NCI-H187 treated with DMSO at 0.1 percent for 48 hours (cell line): ENCODE measurements at regions not wholly inside any gene's neighbourhood (a gene's known extent, or its start where the extent isn't known, plus 50 kb on each side); places are given as distances from the start of the nearest gene placed in this dataset.
"Not testable (repeated sequence)": the region's sequence is repeated elsewhere in the genome, so short reads cannot be mapped to it uniquely, and the experiment has no call there.

Experiments
- DNase-seq: peaks from one replicate; lab custom pipeline; 2025; lab: John Stamatoyannopoulos, UW

DNA sequence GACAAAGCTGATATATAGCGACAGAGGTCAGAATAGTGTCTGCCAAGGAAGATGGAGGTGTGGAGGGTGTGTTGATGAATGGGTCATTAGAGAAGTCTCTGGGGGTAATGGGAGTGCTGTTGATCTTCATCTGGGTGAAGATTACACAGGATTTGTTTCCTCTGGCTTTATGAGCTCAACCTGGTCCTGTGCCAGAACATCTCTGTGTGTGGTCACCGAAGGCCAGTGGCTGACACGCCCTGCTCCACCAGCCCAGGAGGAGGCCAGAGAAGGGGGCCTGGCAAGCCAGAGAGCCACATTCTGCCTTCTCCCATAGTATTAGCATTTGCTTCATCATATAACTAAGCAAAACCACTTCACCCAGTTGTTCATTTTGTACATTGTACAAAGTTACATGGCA is 121.1 kb downstream of the ZNF621 start:
- DNase-seq = no peak

DNA sequence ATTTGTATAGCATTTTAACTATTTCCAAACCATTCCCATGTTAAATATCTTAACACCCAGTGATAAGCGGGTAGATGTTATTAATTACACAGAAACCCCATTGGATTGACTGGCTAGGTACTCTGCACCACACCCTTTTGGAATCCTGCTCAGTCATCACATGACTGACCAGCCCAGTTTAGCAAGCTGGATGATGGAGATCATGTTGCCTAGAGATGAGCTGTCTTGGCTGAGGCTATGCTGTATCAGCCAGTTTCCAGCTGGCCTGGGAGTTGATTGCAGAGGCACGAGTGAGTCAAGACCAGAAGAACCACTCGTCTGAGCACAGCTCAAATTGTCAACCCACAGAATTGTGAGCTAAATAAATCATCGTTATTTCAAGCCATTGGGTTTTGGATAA is 124.6 kb downstream of the ZNF621 start:
- DNase-seq = no peak

DNA sequence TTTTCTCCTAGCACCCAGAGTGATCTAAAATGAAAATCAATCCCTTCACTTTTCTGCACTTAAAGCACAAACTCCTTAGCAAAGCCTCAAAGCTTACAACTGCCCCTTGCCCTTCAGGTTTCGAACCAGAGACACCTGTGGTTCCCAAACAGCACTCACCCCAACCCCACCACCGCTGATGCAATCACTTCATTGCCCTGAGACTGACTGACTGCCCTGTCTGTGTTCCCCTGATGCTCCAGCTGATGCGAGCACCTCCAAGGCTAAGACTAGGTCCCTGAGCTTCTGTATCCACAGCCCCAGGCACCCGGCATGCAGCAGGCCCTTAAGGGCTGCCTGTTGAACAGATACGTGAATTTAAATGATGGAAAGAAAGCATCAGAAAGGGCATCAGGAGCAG is 127.3 kb downstream of the ZNF621 start:
- DNase-seq = no peak

DNA sequence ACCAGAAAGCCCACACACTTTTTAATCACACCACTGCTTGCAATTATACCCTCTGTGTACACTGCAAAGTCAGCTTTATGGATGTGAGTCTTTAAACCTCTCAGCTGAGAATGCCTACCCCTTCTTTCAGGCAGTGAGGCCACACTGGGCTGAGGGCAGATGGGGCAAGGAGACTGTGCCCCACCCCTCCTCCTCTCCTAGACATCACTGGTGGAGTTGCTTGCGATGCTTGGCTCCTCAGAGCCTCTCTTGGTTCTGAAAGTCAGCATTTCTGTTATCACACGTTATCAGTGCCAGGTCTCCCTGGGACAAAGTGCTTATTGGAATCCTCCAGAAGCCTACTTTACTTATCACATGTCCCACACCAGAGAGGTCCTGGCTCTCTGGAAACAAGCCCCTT is 128.2 kb downstream of the ZNF621 start:
- no peak for DNase-seq

DNA sequence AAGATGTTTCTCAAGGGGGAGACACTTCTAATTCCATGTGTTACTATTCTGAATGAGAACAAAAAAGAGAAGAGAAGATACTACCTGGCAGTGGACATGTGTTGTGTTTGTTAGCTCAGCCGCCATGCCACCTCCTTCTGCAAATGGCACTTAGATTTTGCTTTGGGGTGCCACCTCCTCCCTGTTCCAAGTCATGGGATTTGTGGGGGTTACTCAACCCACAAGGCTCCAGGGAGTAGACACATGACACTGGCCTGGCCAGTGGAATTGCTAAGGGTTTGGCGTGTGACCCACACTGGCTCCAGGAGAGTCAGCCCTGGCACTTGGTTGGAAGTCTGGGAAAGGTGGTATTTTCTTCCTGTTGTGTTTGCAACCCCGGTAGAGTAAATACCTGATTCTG is 129.1 kb downstream of the ZNF621 start:
- DNase-seq = no peak

DNA sequence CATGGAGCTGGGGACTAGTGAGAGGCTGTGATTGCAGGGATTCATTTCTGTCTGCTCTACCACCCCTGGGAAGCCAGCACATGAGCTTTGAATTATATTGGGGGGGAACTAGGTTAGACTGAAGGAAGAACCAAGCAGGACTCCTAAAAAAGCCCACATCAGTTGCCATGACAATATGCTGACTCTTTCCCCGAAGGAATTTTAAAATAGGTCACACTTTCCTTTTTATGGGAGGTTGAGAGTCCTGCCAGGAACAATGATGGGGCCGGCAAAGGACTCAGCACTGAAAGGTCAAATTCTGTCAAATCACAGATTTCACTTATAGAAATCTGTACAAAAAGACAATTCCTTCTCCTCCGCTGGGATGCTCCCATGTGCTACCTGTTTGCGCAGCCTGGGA is 130.8 kb downstream of the ZNF621 start:
- no peak for DNase-seq

DNA sequence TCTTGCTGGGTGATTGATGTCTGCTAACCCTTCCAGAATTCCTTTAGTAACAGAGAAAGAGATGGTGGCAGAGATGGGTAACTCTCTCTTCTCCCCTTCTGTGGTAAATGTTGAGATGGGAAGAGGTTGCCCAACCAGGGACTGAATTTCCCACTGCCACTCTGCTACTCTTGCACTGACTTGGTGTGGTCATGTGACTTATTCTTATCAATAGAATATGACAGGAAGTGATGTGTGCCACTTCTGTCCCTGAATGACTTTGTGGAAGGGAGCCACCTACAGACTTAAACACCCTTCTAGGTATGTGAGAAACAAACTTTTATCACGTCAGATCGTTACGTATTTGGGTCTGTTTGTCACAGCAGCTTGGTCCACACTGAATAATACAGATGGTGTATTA is 132.9 kb downstream of the ZNF621 start:
- DNase-seq = no peak

DNA sequence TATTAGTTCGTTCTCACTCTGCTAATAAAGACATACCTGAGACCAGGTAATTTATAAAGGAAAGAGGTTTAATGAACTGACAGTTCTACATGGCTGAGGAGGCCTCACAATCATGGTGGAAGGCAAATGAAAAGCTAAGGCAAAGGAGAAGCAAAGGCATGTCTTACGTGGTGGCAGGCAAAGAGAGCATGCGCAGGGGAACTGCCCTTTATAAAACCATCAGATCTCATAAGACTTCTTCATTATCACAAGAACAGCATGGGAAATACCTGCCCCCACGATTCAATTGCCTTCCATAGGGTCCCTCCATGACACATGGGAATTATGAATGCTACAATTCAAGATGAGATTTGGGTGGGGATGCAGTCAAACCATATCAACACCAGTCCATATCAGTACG is 133.5 kb downstream of the ZNF621 start:
- no peak for DNase-seq

DNA sequence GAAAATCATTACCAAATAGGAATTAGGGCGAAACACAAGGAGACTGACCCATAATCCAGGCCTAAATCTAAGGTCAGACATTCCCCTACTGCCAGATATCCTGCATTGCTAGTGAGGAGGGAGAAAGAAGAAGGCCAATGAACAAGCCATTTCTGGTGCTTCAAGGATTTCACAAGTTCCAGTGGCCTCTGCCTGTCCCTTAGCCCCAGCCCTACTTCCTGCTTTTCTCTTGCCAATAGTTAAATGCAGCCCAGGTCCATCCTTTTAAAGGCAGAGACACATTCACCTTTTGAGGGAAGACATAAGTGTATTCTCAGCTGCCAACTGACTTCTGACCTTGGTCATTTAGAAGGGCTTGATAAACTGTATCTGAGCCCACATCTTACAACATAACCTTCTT is 135.8 kb downstream of the ZNF621 start:
- DNase-seq = no peak

DNA sequence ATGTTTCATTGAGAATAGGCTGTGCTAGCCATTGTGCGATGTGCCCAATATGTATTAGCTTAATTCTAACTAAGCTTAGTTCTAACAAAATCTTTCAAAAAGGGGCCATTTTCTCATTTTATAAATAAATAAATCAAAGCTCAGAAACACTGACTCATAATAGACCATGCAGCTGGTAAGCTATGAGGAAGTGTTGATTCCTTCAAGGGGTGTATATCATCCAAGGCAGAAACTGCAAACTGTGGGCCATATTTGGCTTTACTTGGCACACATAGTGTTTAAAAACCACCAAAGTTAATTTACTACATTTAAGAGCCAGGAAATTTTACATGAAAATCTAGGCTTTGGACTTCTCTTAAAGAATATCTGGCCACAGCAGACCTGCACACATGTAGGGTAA is 136.5 kb downstream of the ZNF621 start:
- DNase-seq = no peak

DNA sequence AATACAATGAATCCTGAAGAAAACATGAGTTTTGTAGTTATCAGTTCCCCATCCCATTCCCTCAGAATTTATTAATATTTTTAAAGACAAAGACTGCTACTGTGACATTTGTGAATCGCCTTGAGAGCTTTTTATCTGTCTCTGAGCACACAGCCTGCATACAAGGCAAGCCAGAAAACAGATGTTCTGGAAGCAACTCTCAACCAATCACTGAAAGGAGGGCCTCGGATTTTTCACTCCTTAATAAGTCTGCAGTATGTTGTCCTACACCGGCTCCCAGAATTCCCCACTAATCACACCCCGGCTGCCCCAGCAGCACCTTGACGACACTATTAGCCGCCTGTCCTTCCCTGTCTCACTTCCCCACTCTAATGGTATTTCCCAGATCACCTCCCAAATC is 138.5 kb downstream of the ZNF621 start:
- DNase-seq = no peak

DNA sequence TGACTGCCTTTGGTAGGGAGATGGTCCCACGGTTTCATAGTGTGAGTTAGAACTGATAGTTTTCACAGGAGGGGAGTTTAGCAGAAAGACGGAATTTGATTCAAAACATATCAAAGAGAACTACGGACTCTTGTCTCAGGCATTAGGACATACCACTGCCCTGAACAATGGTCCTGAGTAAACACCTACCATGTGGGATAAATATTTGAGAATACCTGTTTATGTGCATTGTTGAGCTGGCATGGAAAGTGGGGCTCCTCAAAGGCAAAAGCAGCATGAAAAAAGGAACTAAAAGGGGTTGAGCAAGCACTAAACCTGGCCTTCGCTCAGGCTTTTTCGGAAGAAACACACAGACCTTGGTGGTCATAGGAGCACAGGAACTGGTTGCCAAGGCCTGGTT is 144.4 kb downstream of the ZNF621 start:
- DNase-seq = no peak

DNA sequence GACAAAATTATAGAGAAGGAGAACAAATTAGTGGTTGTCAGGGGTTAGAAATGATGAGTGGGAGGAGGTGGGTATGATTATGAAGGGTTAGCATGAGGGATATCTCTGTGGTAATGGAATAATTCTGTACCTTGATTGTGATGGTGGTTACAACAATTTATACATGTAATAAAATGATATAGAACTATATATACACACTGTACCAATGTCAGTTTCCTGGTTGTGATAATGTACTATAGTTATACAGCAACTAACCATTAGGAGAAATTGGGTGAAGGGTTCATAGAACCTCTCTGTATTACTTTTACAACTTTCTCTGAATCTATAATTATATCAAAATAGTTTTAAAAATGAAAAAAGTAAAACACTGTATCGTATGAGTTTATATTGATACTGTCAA is 148.1 kb downstream of the ZNF621 start:
- DNase-seq = no peak

DNA sequence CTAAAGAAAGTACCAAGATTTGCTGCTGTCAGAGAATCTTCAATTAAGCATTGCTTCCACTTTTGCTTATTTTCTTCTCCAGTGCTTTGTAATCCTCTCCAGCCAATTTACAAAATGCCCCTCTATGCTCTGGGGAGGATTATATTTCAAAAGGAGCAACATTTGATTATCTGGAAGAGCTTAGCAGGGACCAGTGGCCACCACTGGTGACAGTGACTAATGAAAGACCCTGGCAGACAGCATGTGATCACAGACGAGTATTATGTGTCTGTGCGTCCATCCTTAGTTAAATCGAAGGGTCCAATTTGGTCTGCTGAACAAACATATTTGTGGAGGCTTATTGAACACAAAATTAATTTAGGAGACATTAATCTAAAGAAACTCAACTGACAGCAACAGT is 152.6 kb downstream of the ZNF621 start:
- DNase-seq = no peak

DNA sequence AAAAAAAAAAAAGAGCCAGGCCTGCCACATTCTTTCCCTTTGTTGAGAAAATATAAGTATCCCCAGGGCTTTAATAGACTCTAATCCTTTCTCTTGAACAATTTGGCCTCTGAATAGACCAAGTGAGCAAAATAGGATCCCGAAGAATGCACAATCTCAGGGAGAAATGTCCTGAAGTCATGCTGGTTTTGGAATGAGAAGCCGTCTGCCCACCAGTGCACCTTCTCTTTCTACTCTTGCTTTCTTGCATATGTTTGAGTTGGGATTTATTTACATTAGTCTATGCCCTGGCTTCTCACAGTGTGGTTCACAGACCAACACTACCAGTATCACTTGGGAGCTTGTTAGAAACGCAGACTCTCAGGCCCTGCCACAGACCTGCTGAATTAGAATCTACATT is 153.0 kb downstream of the ZNF621 start:
- DNase-seq = no peak

DNA sequence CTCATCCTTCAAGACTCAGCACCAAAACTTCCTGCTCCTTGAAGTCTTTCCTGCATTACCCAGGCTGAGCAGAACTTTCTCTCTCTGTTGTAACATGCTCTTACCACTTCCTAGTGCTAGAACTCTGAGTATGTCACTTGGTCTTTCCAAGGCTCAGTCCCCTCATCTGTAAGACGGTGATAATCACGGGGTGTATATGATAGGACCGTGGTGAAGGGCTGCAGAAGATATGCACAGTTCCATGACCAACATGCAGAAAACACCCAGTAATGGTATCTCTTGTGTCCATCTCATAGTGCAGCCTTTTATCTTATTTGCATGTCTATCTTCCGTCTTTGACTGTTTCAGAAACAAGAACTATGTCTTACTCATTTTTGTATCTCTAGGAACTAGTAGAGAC is 154.5 kb downstream of the ZNF621 start:
- no peak for DNase-seq

DNA sequence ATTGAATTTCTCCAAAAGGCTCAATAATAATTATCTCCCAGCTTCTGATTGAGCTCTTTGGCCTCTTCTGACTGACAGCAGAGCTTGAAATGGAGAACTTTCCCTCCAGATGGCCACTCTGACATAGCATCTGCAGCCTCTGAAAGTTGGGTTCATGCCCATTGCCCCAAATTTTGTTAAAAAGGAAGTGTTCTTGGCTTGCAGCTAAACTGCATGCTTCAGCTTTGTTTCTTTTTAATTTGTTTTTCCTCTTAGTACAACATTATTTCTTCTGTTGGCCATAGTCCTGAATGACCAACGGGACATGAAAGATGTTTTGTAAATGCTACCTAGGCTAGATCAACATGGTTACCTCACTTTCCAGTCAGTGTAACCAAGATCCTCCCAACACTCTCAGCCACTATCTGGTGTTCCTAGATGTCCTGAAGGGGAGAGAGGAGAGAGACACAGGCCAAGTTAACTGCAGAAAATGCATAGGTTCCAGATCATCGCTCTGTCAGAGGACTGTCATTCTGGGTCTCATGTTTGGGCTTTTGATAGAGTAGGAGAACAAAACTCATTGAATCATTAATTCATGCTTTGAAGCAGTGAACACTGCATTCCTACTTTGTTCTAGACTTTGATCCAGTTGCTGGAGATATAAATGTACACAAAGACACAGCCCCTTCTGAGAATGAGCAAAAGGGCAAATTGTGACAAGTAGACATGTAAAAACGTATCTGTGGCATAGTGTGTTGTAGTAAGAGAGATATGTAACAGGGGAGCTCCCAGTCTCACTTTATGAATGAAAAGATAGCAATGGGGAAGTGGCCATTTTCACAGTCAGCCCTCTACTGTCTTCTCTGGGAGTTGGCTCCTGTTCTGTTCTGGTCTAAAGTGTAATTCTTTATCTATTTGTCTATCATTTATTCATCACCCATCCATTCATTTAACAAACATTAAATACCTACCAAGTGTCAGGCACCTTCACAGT is 156.2 kb downstream of the ZNF621 start:
- no peak for DNase-seq

DNA sequence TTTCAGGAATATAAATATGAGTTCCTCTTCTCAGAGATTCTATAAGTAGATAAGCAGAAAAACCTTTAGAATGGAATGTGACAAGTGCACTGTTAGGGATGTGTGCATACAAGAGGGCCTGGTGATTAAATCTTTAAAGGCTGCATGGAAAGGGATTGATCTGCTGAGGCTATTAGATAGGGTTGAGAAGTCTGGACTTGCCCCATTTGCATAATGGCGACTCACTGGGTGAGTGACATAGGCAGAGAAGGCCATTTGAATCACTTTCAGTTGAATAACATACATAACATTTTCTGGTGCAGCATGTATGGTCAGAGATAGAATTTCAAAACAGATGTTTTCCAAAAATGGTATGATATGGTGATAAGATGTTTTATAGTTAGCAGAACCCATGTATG is 156.9 kb downstream of the ZNF621 start:
- DNase-seq = no peak

DNA sequence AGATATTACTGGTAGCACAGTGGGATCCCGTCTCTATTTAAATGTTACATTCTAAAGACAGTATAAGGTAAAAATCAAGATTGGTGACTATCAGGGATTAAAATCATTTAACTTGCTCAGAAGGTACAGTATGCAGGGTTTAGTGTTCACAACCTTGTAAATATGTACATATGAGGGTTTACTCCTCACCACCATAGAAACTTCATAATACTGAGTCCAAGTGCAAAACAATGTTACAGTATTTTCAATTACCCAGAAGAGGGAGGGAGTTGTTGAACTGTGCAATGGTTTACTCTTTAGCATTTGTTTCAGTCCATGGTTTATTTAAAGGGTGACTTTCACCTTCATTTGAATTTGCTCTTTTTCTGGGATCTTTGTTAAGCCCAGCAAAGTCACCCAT is 165.1 kb downstream of the ZNF621 start:
- no peak for DNase-seq

DNA sequence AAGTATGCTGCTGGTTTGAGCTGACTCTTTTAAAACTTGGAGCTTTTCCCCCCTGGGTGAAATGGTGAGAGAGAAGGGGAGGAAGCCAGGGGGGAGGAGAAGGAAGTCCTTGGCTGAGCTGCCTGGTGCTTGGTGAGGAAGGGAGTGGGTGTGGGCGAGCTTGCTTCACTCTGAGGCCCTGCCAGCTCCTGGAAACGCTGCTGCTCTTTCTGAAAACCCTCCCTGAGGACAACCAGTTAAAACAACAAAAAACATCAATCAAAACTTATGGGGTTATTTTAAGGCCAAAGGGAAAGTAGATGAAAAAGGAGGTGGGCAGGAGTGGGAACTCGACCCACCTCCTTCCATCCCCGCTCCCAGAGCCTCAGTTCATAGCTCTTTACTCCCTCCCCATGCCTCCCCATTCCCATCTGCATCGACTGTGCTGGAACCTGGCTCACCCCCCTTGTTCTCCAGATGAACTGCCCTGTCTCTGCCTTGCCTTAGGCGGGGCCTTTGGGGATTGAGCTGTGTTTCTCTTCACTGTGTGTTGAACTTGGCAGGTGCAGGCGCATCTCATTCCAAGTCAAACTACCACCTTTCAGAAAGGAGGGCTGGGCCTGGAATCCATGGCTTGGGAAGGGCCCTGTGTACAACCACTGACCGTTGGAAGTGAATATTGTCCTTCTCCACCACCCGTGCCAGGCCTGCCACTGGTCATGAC is 166.1 kb downstream of the ZNF621 start:
- DNase-seq = no peak

DNA sequence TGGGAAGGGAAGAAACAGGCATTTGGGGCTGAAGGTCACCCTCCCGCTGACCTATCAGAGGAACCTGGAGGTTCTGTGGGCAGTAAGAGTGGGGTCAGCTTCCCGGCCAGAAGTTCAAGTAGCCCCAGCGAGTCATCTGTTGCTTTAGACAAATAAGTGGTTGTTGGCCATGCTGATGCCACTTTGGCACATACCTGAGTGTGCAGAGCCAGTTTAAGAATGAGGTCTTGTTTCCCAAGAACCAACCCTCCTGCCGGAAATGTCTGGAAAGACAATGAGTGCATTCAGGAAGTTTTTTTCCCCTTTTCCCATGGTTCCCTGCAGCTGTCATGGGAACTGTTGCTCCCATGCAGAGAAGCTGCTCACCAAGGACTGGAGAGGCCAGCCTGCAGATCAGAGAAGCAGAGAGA is 166.7 kb downstream of the ZNF621 start:
- DNase-seq = no peak

DNA sequence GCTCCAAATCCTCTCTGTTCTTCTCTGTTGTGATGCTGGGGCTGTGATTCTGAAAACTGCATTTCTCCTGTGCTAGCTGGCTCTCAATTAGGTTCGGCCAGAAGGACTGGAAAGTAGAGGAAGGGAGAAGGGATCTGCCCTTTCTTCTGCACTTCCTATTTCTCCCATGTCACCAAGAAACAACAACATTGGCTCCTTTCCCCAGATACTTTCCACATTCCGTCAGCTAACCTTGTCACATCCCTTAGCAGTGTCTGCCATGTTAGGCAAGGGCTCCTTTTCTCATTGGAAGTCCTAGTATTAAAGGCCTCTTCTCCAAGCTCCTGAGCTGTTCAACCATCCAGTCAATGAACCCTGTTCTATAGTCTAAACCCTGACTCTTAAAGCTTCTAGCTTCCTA is 171.1 kb downstream of the ZNF621 start:
- no peak for DNase-seq

DNA sequence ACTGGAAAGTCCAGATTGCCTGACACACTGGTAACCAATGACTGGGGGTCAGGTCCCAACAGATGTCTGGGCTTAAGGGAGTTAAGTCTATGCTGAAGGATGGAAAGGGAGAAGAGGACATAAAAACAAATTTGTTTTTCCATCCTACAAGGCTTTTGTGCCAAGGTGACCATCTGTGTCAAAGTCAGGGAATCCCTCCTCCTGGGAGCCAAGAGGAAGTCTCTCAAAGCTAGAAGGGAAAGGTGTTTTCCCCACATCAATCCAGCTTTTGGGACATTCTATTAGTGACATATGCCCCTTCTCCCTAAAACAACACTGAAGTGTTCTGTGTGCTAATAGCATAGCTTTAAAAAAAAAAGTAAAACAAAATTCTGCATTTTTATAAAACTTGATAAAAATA is 173.9 kb downstream of the ZNF621 start:
- DNase-seq = not testable (repeated sequence)
